ENCODE measurements at regions not wholly inside any gene's neighbourhood (a gene's known extent, or its start where the extent isn't known, plus 50 kb on each side); places are given as distances from the start of the nearest gene placed in this dataset.

- Histone ChIP-seq H3K9ac (ENCODE audit: low read depth in 1 of 2, low read length in 2 of 2) (no peak overlapping the region), H3K4me3 (ENCODE audit: low read depth in 1 of 3, low read length in 3 of 3) (no peak overlapping the region), H3K27me3 (ENCODE audit: control insufficient read depth in 4 of 4, insufficient read depth in 4 of 4, low read length in 3 of 4) (peaks cover 0 to 4% (median 2%) of the 10 kb centered on the region in 4 donors), H3K27ac (ENCODE audit: low read depth in 1 of 2, low read length in 2 of 2) (no peak overlapping the region), H3K36me3 (ENCODE audit: control insufficient read depth in 4 of 4, insufficient read depth in 3 of 4, low read depth in 1 of 4, low read length in 3 of 4) (no peaks in the 10 kb centered on the region), H3K4me1 (ENCODE audit: control insufficient read depth in 4 of 4, insufficient read depth in 4 of 4, low read length in 3 of 4) (no peaks in the 10 kb centered on the region), H3K9me3 (ENCODE audit: control insufficient read depth in 4 of 4, low read length in 3 of 4) (no peaks in the 10 kb centered on the region)
- no peak for TF ChIP-seq REST (IDR thresholded peaks at IDR 0.05)
- TF ChIP-seq, protein P1, sequence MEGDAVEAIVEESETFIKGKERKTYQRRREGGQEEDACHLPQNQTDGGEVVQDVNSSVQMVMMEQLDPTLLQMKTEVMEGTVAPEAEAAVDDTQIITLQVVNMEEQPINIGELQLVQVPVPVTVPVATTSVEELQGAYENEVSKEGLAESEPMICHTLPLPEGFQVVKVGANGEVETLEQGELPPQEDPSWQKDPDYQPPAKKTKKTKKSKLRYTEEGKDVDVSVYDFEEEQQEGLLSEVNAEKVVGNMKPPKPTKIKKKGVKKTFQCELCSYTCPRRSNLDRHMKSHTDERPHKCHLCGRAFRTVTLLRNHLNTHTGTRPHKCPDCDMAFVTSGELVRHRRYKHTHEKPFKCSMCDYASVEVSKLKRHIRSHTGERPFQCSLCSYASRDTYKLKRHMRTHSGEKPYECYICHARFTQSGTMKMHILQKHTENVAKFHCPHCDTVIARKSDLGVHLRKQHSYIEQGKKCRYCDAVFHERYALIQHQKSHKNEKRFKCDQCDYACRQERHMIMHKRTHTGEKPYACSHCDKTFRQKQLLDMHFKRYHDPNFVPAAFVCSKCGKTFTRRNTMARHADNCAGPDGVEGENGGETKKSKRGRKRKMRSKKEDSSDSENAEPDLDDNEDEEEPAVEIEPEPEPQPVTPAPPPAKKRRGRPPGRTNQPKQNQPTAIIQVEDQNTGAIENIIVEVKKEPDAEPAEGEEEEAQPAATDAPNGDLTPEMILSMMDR (IDR thresholded peaks at IDR 0.05; ENCODE audit: low read depth, low read length, missing input control), result no peak
- TF ChIP-seq GABPA (IDR thresholded peaks at IDR 0.05 in 1 of 2, conservative IDR thresholded peaks at IDR 0.05 in 1 of 2), result no peak
- TF ChIP-seq YY1 (IDR thresholded peaks at IDR 0.05), result no peak
- no peak for TF ChIP-seq FOXA2 (IDR thresholded peaks at IDR 0.05)
- no peak for TF ChIP-seq SP1 (IDR thresholded peaks at IDR 0.05)
- TF ChIP-seq NR2F2 (IDR thresholded peaks at IDR 0.05), result no peak
- no peak for TF ChIP-seq MAX (IDR thresholded peaks at IDR 0.05)
- no peak for TF ChIP-seq RAD21 (IDR thresholded peaks at IDR 0.05)
- no peak for TF ChIP-seq TAF1 (conservative IDR thresholded peaks at IDR 0.05)
- TF ChIP-seq ATF3 (IDR thresholded peaks at IDR 0.05), result no peak
- TF ChIP-seq EGR1 (IDR thresholded peaks at IDR 0.05; ENCODE audit: low read depth in 2 of 2), result no peak
- no peak for TF ChIP-seq HNF4G (IDR thresholded peaks at IDR 0.05)
- TF ChIP-seq JUND (IDR thresholded peaks at IDR 0.05), result no peak
- no peak for TF ChIP-seq HNF4A (conservative IDR thresholded peaks at IDR 0.05)
- DNase-seq (ENCODE audit: low spot score), result no peak
- 80% methylated on average over 4 of the region's 4 CpGs for WGBS
Observed at GRCh38 chr3:182406786-182407185, 386.5 kb upstream of the ATP11B start.

DNA sequence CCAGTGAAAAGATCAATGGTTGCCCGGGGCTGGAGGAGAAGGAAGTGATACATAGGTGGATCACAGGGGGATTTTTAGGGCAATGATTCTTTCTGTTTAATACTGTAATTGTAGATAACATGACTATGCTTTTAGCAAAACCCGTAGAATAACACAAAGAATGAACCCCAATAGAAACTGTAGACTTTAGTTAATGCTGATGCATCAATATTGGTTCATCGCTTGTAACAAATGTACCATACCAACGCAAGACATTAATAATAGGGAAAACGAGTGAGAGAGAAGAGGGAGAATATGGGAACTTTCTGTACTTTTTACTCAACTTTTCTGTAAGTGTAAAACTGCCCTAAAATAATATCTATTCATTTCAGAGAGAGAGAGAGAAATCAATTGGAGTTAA is 383.3 kb upstream of the ATP11B start:
- TF ChIP-seq RXRA (IDR thresholded peaks at IDR 0.05) (no peak), RAD21 (IDR thresholded peaks at IDR 0.05) (no peak), FOXA1 (IDR thresholded peaks at IDR 0.05) (no peak), HNF4A (conservative IDR thresholded peaks at IDR 0.05) (no peak), JUND (IDR thresholded peaks at IDR 0.05) (no peak), ZBTB33 (IDR thresholded peaks at IDR 0.05) (no peak)
- TF ChIP-seq, protein P1 (IDR thresholded peaks at IDR 0.05; ENCODE audit: low read depth, low read length, missing input control), result no peak
- H3K4me3 ChIP-seq (ENCODE audit: low read depth in 1 of 3, low read length in 3 of 3), result no peak overlapping the region
- H3K27ac ChIP-seq (ENCODE audit: low read depth in 1 of 2, low read length in 2 of 2), result no peak overlapping the region
- peaks cover 0 to 4% (median 2%) of the 10 kb centered on the region in 4 donors for H3K27me3 ChIP-seq (ENCODE audit: control insufficient read depth in 4 of 4, insufficient read depth in 4 of 4, low read length in 3 of 4)
- DNase-seq (ENCODE audit: low spot score), result no peak
- H3K36me3 ChIP-seq (ENCODE audit: control insufficient read depth in 4 of 4, insufficient read depth in 3 of 4, low read depth in 1 of 4, low read length in 3 of 4), result no peaks in the 10 kb centered on the region
- H3K4me1 ChIP-seq (ENCODE audit: control insufficient read depth in 4 of 4, insufficient read depth in 4 of 4, low read length in 3 of 4), result no peaks in the 10 kb centered on the region
- H3K9me3 ChIP-seq (ENCODE audit: control insufficient read depth in 4 of 4, low read length in 3 of 4), result no peaks in the 10 kb centered on the region
- 83% methylated on average over 5 of the region's 5 CpGs for WGBS
- no peak overlapping the region for H3K9ac ChIP-seq (ENCODE audit: low read depth in 1 of 2, low read length in 2 of 2)
